IMR-90 (cell line): ENCODE measurements at regions not wholly inside any gene's neighbourhood (a gene's known extent, or its start where the extent isn't known, plus 50 kb on each side); places are given as distances from the start of the nearest gene placed in this dataset.

Source experiments
- ATAC-seq: fragments of 200-7000 bp; cut with Tn5 transposase; 2 replicates; pipeline ENCODE4 v1.9.1; 2020; ENCODE audit warnings: low read depth, mild to moderate bottlenecking, moderate library complexity
- BruUV-seq: library from RNA; stranded (reverse); fragments of 400-500 nt; replicated peaks from 2 replicates; lab custom pipeline; 2021; lab: Mats Ljungman, UMichigan
- CTCF ChIA-PET: fragments of 300-600 bp; formaldehyde crosslinking; extraction: SDS; loops from one replicate; lab custom pipeline; 2021; ENCODE audit warnings: antibody characterized with exemption; lab: Yijun Ruan, JAX
- POLR2A ChIA-PET: fragments of 300-600 bp; sonication (Branson Sonifier 250); formaldehyde crosslinking; loops from one replicate; lab custom pipeline; 2022; ENCODE audit warnings: antibody characterized with exemption; ENCODE audit not compliant: unreplicated experiment; lab: Charles Lee
- DNase-seq: peaks from one replicate; pipeline ENCODE4 v3.0.0; 2013
- H2AFZ ChIP-seq: replicated peaks from 2 replicates; pipeline ENCODE3; 2013; ENCODE audit warnings: low read length, mild to moderate bottlenecking; ENCODE audit not compliant: poor library complexity
- H2AK5ac ChIP-seq: 2 replicates; pipeline ENCODE4 v1.6.1; 2013; ENCODE audit warnings: low read depth, low read length, inconsistent platforms
- H2AK9ac ChIP-seq: replicated peaks from 2 replicates; pipeline ENCODE3; 2013; ENCODE audit warnings: mild to moderate bottlenecking, low read depth, low read length, moderate library complexity; ENCODE audit not compliant: poor library complexity
- H2BK120ac ChIP-seq: 2 replicates; pipeline ENCODE4 v1.6.1; 2013; ENCODE audit warnings: low read depth, low read length, inconsistent platforms
- H2BK15ac ChIP-seq: 3 replicates; pipeline ENCODE4 v1.6.1; 2013; ENCODE audit warnings: low read depth, low read length, inconsistent platforms
- H2BK20ac ChIP-seq: 2 replicates; pipeline ENCODE4 v1.6.1; 2013; ENCODE audit warnings: low read depth, mild to moderate bottlenecking, inconsistent platforms, low read length, moderate library complexity
- H2BK5ac ChIP-seq: 2 replicates; pipeline ENCODE4 v1.6.1; 2013; ENCODE audit warnings: mild to moderate bottlenecking, low read depth, low read length, inconsistent platforms; ENCODE audit not compliant: poor library complexity, severe bottlenecking
- H3K14ac ChIP-seq: replicated peaks from 2 replicates; pipeline ENCODE4 v1.6.1; 2013; ENCODE audit warnings: low read depth, low read length, inconsistent platforms
- H3K18ac ChIP-seq: 2 replicates; pipeline ENCODE4 v1.6.1; 2013; ENCODE audit warnings: low read depth, low read length, control low read depth
- H3K23ac ChIP-seq: 2 replicates; pipeline ENCODE4 v1.6.1; 2013; ENCODE audit warnings: low read depth, low read length, inconsistent platforms
- H3K27ac ChIP-seq: 2 replicates; pipeline ENCODE4 v1.5.1; 2013; ENCODE audit warnings: mild to moderate bottlenecking, control low read depth, low read length; ENCODE audit not compliant: insufficient read depth
- H3K27me3 ChIP-seq: 2 replicates; pipeline ENCODE4 v1.6.1; 2013; ENCODE audit warnings: low read length; ENCODE audit not compliant: control insufficient read depth, insufficient read depth
- H3K36me3 ChIP-seq: 2 replicates; pipeline ENCODE4 v1.6.1; 2013; ENCODE audit warnings: low read length, mixed read lengths; ENCODE audit not compliant: control insufficient read depth, insufficient read depth
- H3K4ac ChIP-seq: 2 replicates; pipeline ENCODE4 v1.6.1; 2013; ENCODE audit warnings: low read depth, low read length, inconsistent platforms
- H3K4me1 ChIP-seq: 2 replicates; pipeline ENCODE4 v1.6.1; 2013; ENCODE audit warnings: low read length, mixed read lengths; ENCODE audit not compliant: control insufficient read depth, insufficient read depth
- H3K4me2 ChIP-seq: 2 replicates; pipeline ENCODE4 v1.6.1; 2013; ENCODE audit warnings: low read depth, mild to moderate bottlenecking, control low read depth, low read length, moderate library complexity
- H3K4me3 ChIP-seq: 2 replicates; pipeline ENCODE4 v1.5.1; 2013; ENCODE audit warnings: low read depth, mild to moderate bottlenecking, control low read depth, low read length, moderate library complexity; ENCODE audit not compliant: insufficient read depth
- H3K56ac ChIP-seq: 2 replicates; pipeline ENCODE4 v1.6.1; 2013; ENCODE audit warnings: low read length, inconsistent platforms; ENCODE audit not compliant: insufficient read depth; ENCODE audit errors: extremely low read depth
- H3K79me1 ChIP-seq, 2 experiments: 2 replicates each; pipeline ENCODE4 v1.6.1; 2013; ENCODE audit warnings: low read length in 2 of 2, inconsistent platforms in 1 of 2, low read depth in 1 of 2
- H3K9ac ChIP-seq: 2 replicates; pipeline ENCODE4 v1.6.1; 2013; ENCODE audit warnings: low read depth, low read length, control low read depth
- H3K9me1 ChIP-seq: 2 replicates; pipeline ENCODE4 v1.6.1; 2013; ENCODE audit warnings: low read length, inconsistent platforms; ENCODE audit not compliant: insufficient read depth
- H3K9me3 ChIP-seq: 2 replicates; pipeline ENCODE4 v1.6.1; 2013; ENCODE audit warnings: low read length; ENCODE audit not compliant: control insufficient read depth, insufficient read depth
- H4K20me1 ChIP-seq: 2 replicates; pipeline ENCODE4 v1.6.1; 2013; ENCODE audit warnings: low read length, inconsistent platforms; ENCODE audit not compliant: insufficient read depth
- H4K5ac ChIP-seq: 2 replicates; pipeline ENCODE4 v1.6.1; 2013; ENCODE audit warnings: mild to moderate bottlenecking, low read depth, low read length, control low read depth
- H4K8ac ChIP-seq, 2 experiments: 2 replicates each; pipeline ENCODE4 v1.6.1; 2013; ENCODE audit warnings: low read depth in 2 of 2, low read length in 2 of 2, control low read depth in 1 of 2, inconsistent platforms in 1 of 2
- H4K91ac ChIP-seq: 2 replicates; pipeline ENCODE4 v1.6.1; 2013; ENCODE audit warnings: low read depth, low read length, inconsistent platforms; ENCODE audit not compliant: insufficient read depth
- BHLHE40 ChIP-seq: fragments of 150-350 bp; IDR thresholded peaks from 2 replicates; pipeline ENCODE4 v1.6.1; 2016; ENCODE audit warnings: mild to moderate bottlenecking, low read depth, low read length
- CEBPB ChIP-seq: IDR thresholded peaks from 2 replicates; pipeline ENCODE4 v1.6.1; 2012; ENCODE audit warnings: low read depth, low read length, improper control_type of control experiment
- CHD1 ChIP-seq: IDR thresholded peaks from 2 replicates; pipeline ENCODE4 v1.6.1; 2012; ENCODE audit warnings: low read depth, low read length, improper control_type of control experiment
- FOS ChIP-seq: fragments of 150-350 bp; IDR thresholded peaks from 2 replicates; pipeline ENCODE4 v1.6.1; 2016; ENCODE audit warnings: low read depth, low read length
- MAFK ChIP-seq: IDR thresholded peaks from 2 replicates; pipeline ENCODE4 v1.6.1; 2012; ENCODE audit warnings: low read depth, low read length, improper control_type of control experiment
- MAZ ChIP-seq: IDR thresholded peaks from 2 replicates; pipeline ENCODE4 v1.6.1; 2012; ENCODE audit warnings: low read depth, mild to moderate bottlenecking, low read length, improper control_type of control experiment, moderate library complexity, borderline replicate concordance
- MXI1 ChIP-seq: IDR thresholded peaks from 2 replicates; pipeline ENCODE4 v1.6.1; 2012; ENCODE audit warnings: low read depth, mild to moderate bottlenecking, low read length, moderate library complexity, borderline replicate concordance
- NFE2L2 ChIP-seq: fragments of 150-350 bp; IDR thresholded peaks from 2 replicates; pipeline ENCODE4 v1.6.1; 2016; ENCODE audit warnings: low read depth, mild to moderate bottlenecking, low read length
- POLR2A ChIP-seq: IDR thresholded peaks from 2 replicates; pipeline ENCODE4 v1.6.1; 2012; ENCODE audit warnings: mild to moderate bottlenecking, low read depth, low read length
- RAD21 ChIP-seq: IDR thresholded peaks from 2 replicates; pipeline ENCODE4 v1.6.1; 2012; ENCODE audit warnings: low read length, improper control_type of control experiment
- RCOR1 ChIP-seq: IDR thresholded peaks from 2 replicates; pipeline ENCODE4 v1.6.1; 2012; ENCODE audit warnings: mild to moderate bottlenecking, low read length, improper control_type of control experiment; ENCODE audit not compliant: insufficient replicate concordance
- RFX5 ChIP-seq: IDR thresholded peaks from 2 replicates; pipeline ENCODE4 v1.8.0; 2012; ENCODE audit warnings: low read depth, mild to moderate bottlenecking, low read length, moderate library complexity
- SMC3 ChIP-seq: fragments of 150-350 bp; IDR thresholded peaks from 2 replicates; pipeline ENCODE4 v1.6.1; 2016; ENCODE audit warnings: low read depth, mild to moderate bottlenecking, antibody characterized with exemption, low read length, moderate library complexity
- USF2 ChIP-seq: fragments of 150-350 bp; IDR thresholded peaks from 2 replicates; pipeline ENCODE4 v1.6.1; 2017; ENCODE audit warnings: mild to moderate bottlenecking, antibody characterized with exemption, low read length, low read depth
- WGBS, 2 experiments: methylation state at CpG; one replicate each; pipeline versions ENCODE4 v1.1.5 to v1.1.7; 2013; ENCODE audit warnings: missing lambda C conversion rate in 2 of 2; ENCODE audit not compliant: insufficient read length in 1 of 2; ENCODE audit errors: extremely low coverage in 2 of 2; 5-methylcytosine and 5-hydroxymethylcytosine counted together
- dilution Hi-C: fragments of 300-500 bp; cut with HindIII; formaldehyde crosslinking; loops from one replicate; pipeline ENCODE4 v1.14.3; 2018; ENCODE audit warnings: low sequenced_read_pairs; ENCODE audit not compliant: unreplicated experiment
- in situ Hi-C: fragments of 300-500 bp; cut with MboI; formaldehyde crosslinking; loops from 3 replicates; pipeline ENCODE4 v1.14.3; 2019; ENCODE audit warnings: low sequenced_read_pairs, inconsistent platforms, mixed read lengths
- intact Hi-C: fragments of 100-400 bp; cut with micrococcal nuclease; formaldehyde crosslinking; loops from 2 replicates; pipeline ENCODE4 v1.10.0; 2022
- TF ChIP-seq, protein P1 (sequence below): fragments of 150-350 bp; IDR thresholded peaks from 2 replicates; pipeline ENCODE4 v1.6.1; 2016; ENCODE audit warnings: low read depth, mild to moderate bottlenecking, low read length, moderate library complexity, borderline replicate concordance
- TF ChIP-seq, protein P2 (sequence below): conservative IDR thresholded peaks from 2 replicates; pipeline ENCODE4 v1.5.1; 2012; ENCODE audit warnings: mild to moderate bottlenecking, low read depth, low read length, improper control_type of control experiment

- intact Hi-C loops (loop anchor here (5.0 kb wide), 1 partner anchor 582 kb away; no protein-coding TSS in a partner anchor), dilution Hi-C loops (no loop called here), in situ Hi-C loops (no loop called here)
- no peak overlapping the region for H3K9ac ChIP-seq
- BruUV-seq, result no TSS peak
- H4K8ac ChIP-seq, result no peak overlapping the region
- H3K4me2 ChIP-seq, result no peak overlapping the region
- H3K27me3 ChIP-seq, result no peaks in the 10 kb centered on the region
- ChIA-PET POLR2A (interaction anchor here (0.6 kb wide), 2 partner anchors 224 to 357 kb away, joined by 3 to 5 read pairs; no protein-coding TSS in a partner anchor), CTCF (interaction anchor here (0.6 to 1.1 kb wide), 2 partner anchors 10 to 14 kb away, joined by 3 to 5 read pairs; no protein-coding TSS in a partner anchor)
- no peak overlapping the region; the same call in 2 of the 3 replicates for H2BK15ac ChIP-seq
- H4K91ac ChIP-seq, result no peak overlapping the region
- no peak overlapping the region for H2BK120ac ChIP-seq
- H3K4me3 ChIP-seq, result no peak overlapping the region
- no peak overlapping the region for H3K4ac ChIP-seq
- peaks cover 14% of the 10 kb centered on the region for H3K9me1 ChIP-seq
- DNase-seq, result no peak
- H4K20me1 ChIP-seq, result no peaks in the 10 kb centered on the region
- no peak for ATAC-seq
- no peak overlapping the region for H2AK5ac ChIP-seq
- no peak overlapping the region for H2BK20ac ChIP-seq
- no peak overlapping the region for H2BK5ac ChIP-seq
- no peak overlapping the region for H3K23ac ChIP-seq
- H3K56ac ChIP-seq, result no peak overlapping the region
- no peak for TF ChIP-seq POLR2A
- no peak for TF ChIP-seq RCOR1
- TF ChIP-seq, protein P1, sequence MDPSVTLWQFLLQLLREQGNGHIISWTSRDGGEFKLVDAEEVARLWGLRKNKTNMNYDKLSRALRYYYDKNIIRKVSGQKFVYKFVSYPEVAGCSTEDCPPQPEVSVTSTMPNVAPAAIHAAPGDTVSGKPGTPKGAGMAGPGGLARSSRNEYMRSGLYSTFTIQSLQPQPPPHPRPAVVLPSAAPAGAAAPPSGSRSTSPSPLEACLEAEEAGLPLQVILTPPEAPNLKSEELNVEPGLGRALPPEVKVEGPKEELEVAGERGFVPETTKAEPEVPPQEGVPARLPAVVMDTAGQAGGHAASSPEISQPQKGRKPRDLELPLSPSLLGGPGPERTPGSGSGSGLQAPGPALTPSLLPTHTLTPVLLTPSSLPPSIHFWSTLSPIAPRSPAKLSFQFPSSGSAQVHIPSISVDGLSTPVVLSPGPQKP, result no peak
- TF ChIP-seq RFX5, result no peak
- no peak for TF ChIP-seq MXI1
- no peak for TF ChIP-seq CHD1
- TF ChIP-seq CEBPB, result no peak
- TF ChIP-seq SMC3, result no peak
- no peak for TF ChIP-seq MAFK
- TF ChIP-seq, protein P2, sequence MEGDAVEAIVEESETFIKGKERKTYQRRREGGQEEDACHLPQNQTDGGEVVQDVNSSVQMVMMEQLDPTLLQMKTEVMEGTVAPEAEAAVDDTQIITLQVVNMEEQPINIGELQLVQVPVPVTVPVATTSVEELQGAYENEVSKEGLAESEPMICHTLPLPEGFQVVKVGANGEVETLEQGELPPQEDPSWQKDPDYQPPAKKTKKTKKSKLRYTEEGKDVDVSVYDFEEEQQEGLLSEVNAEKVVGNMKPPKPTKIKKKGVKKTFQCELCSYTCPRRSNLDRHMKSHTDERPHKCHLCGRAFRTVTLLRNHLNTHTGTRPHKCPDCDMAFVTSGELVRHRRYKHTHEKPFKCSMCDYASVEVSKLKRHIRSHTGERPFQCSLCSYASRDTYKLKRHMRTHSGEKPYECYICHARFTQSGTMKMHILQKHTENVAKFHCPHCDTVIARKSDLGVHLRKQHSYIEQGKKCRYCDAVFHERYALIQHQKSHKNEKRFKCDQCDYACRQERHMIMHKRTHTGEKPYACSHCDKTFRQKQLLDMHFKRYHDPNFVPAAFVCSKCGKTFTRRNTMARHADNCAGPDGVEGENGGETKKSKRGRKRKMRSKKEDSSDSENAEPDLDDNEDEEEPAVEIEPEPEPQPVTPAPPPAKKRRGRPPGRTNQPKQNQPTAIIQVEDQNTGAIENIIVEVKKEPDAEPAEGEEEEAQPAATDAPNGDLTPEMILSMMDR, result no peak
- no peak for TF ChIP-seq MAZ
- TF ChIP-seq BHLHE40, result no peak
- TF ChIP-seq RAD21, result no peak
- no peak for TF ChIP-seq USF2
- no peak for TF ChIP-seq FOS
- no peak for TF ChIP-seq NFE2L2
- no CpG with 5 or more reads among the region's 2 CpGs for WGBS, 2 experiments
- H3K18ac ChIP-seq, result no peak overlapping the region
- no peak overlapping the region for H3K27ac ChIP-seq
- H3K79me1 ChIP-seq, result no peaks in the 10 kb centered on the region
- no peak overlapping the region for H4K5ac ChIP-seq
- H3K36me3 ChIP-seq, result no peaks in the 10 kb centered on the region
- no peak overlapping the region for H2AFZ ChIP-seq
- H3K14ac ChIP-seq, result no peak overlapping the region
- no peak overlapping the region for H2AK9ac ChIP-seq
- peaks cover 8% of the 10 kb centered on the region for H3K4me1 ChIP-seq
- no peaks in the 10 kb centered on the region for H3K9me3 ChIP-seq
Observed at GRCh38 chr12:115169981-115170380, 486.0 kb upstream of the TBX3 start.
